ENCODE measurements at regions not wholly inside any gene's neighbourhood (a gene's known extent, or its start where the extent isn't known, plus 50 kb on each side); places are given as distances from the start of the nearest gene placed in this dataset.

GRCh38 chr3:152973575-152973974 lies 138.6 kb downstream of the P2RY1 start:
- Histone ChIP-seq H3K27me3 (no peaks in the 10 kb centered on the region), H3K27ac (no peak overlapping the region), H3K4me1 (no peaks in the 10 kb centered on the region), H3K36me3 (no peaks in the 10 kb centered on the region), H3K4me3 (no peak overlapping the region), H3K9ac (ENCODE audit: low read depth in 2 of 2, low read length in 2 of 2) (no peak overlapping the region), H3K9me3 (no peaks in the 10 kb centered on the region)
- intact Hi-C loops (cut with DNase I), result no loop called here
- no peak for TF ChIP-seq CTCF (IDR thresholded peaks at IDR 0.05)
- DNase-seq, result no peak

- DNase-seq, result no peak
- H3K27ac ChIP-seq, result no peak overlapping the region
- no peaks in the 10 kb centered on the region for H3K4me1 ChIP-seq
- TF ChIP-seq CTCF (IDR thresholded peaks at IDR 0.05), result no peak
- no peaks in the 10 kb centered on the region for H3K36me3 ChIP-seq
- no peaks in the 10 kb centered on the region for H3K9me3 ChIP-seq
- no peaks in the 10 kb centered on the region for H3K27me3 ChIP-seq
- intact Hi-C loops (cut with DNase I), result no loop called here
- H3K4me3 ChIP-seq, result no peak overlapping the region
- no peak overlapping the region for H3K9ac ChIP-seq (ENCODE audit: low read depth in 2 of 2, low read length in 2 of 2)
These were observed 141.3 kb downstream of the P2RY1 start for GRCh38 chr3:152976239-152976638.

DNA sequence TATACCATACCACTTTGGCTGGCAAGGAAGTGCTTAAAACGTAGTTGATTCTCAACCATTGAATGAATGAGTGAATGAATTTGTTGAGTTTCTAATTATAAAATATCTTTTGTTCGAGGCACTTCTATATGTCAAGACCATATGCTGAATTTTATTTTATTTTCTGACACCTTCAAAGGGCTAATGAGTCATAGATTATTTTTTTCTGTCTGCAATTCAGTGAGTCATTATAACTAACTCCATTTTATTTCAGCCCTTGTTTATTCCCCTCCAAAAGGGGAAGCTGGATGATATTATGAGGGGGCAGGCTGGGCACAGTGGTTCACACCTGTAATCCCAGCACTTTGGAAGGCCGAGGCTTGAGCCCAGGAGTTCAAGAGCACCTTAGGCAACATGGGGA lies 142.4 kb downstream of the P2RY1 start:
- Histone ChIP-seq H3K9ac (ENCODE audit: low read depth in 2 of 2, low read length in 2 of 2) (no peak overlapping the region), H3K27me3 (no peaks in the 10 kb centered on the region), H3K9me3 (no peaks in the 10 kb centered on the region), H3K27ac (no peak overlapping the region), H3K36me3 (no peaks in the 10 kb centered on the region), H3K4me1 (no peaks in the 10 kb centered on the region), H3K4me3 (no peak overlapping the region)
- intact Hi-C loops (cut with DNase I), result no loop called here
- DNase-seq, result no peak
- no peak for TF ChIP-seq CTCF (IDR thresholded peaks at IDR 0.05)

GRCh38 chr3:152978152-152978551 lies 143.2 kb downstream of the P2RY1 start:
- no peak for TF ChIP-seq CTCF (IDR thresholded peaks at IDR 0.05)
- no peaks in the 10 kb centered on the region for H3K36me3 ChIP-seq
- H3K4me3 ChIP-seq, result no peak overlapping the region
- no peaks in the 10 kb centered on the region for H3K27me3 ChIP-seq
- H3K4me1 ChIP-seq, result no peaks in the 10 kb centered on the region
- H3K9ac ChIP-seq (ENCODE audit: low read depth in 2 of 2, low read length in 2 of 2), result no peak overlapping the region
- intact Hi-C loops (cut with DNase I), result no loop called here
- H3K27ac ChIP-seq, result no peak overlapping the region
- H3K9me3 ChIP-seq, result no peaks in the 10 kb centered on the region
- no peak for DNase-seq

- Histone ChIP-seq H3K27me3 (no peaks in the 10 kb centered on the region), H3K9ac (ENCODE audit: low read depth in 2 of 2, low read length in 2 of 2) (no peak overlapping the region), H3K9me3 (no peaks in the 10 kb centered on the region), H3K27ac (no peak overlapping the region), H3K4me1 (no peaks in the 10 kb centered on the region), H3K4me3 (no peak overlapping the region), H3K36me3 (no peaks in the 10 kb centered on the region)
- TF ChIP-seq CTCF (IDR thresholded peaks at IDR 0.05), result no peak
- no peak for DNase-seq
- intact Hi-C loops (cut with DNase I), result no loop called here
These were observed 162.6 kb downstream of the P2RY1 start for GRCh38 chr3:152997526-152997925.

GRCh38 chr3:152998591-152998990 lies 163.4 kb upstream of the RAP2B start:
- Histone ChIP-seq H3K27ac (no peak overlapping the region), H3K9me3 (no peaks in the 10 kb centered on the region), H3K4me3 (no peak overlapping the region), H3K4me1 (no peaks in the 10 kb centered on the region), H3K36me3 (no peaks in the 10 kb centered on the region), H3K27me3 (no peaks in the 10 kb centered on the region), H3K9ac (ENCODE audit: low read depth in 2 of 2, low read length in 2 of 2) (no peak overlapping the region)
- no peak for DNase-seq
- intact Hi-C loops (cut with DNase I), result no loop called here
- TF ChIP-seq CTCF (IDR thresholded peaks at IDR 0.05), result no peak
